ENCODE measurements at regions not wholly inside any gene's neighbourhood (a gene's known extent, or its start where the extent isn't known, plus 50 kb on each side); places are given as distances from the start of the nearest gene placed in this dataset.

- Histone ChIP-seq H3K27ac (no peak overlapping the region), H3K27me3 (no peaks in the 10 kb centered on the region), H3K4me3 (no peak overlapping the region), H3K36me3 (no peaks in the 10 kb centered on the region), H3K4me1 (no peaks in the 10 kb centered on the region), H3K9me3 (no peaks in the 10 kb centered on the region)
- 79 to 83% methylated on average over 9 to 16 of the region's 16 CpGs for WGBS, 2 donors
- no peak for DNase-seq
- TF ChIP-seq, protein P1, sequence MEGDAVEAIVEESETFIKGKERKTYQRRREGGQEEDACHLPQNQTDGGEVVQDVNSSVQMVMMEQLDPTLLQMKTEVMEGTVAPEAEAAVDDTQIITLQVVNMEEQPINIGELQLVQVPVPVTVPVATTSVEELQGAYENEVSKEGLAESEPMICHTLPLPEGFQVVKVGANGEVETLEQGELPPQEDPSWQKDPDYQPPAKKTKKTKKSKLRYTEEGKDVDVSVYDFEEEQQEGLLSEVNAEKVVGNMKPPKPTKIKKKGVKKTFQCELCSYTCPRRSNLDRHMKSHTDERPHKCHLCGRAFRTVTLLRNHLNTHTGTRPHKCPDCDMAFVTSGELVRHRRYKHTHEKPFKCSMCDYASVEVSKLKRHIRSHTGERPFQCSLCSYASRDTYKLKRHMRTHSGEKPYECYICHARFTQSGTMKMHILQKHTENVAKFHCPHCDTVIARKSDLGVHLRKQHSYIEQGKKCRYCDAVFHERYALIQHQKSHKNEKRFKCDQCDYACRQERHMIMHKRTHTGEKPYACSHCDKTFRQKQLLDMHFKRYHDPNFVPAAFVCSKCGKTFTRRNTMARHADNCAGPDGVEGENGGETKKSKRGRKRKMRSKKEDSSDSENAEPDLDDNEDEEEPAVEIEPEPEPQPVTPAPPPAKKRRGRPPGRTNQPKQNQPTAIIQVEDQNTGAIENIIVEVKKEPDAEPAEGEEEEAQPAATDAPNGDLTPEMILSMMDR (IDR thresholded peaks at IDR 0.05): no peak
- TF ChIP-seq POLR2A (IDR thresholded peaks at IDR 0.05): no peak
- intact Hi-C loops (cut with DNase I): no loop called here
Measured at GRCh38 chr6:137362878-137363804, 131.1 kb downstream of the OLIG3 start.

DNA sequence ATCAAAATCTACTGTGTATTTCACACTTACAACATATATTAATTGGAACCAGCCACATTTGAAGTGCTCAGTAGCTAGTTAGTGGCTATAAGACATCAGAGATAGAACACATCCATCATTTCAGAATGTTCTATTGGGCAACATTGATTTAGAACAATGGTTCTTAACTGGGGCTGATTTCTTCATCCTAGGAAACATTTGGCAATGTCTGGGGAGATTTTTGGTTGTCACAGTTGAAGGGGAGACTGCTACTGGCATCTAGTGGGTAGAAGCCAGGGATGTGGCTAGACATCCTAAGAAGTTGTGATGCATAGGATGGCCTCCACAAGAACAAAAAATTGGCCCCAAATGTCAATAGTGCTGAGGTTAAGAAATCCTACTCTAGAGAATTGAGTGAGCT is 132.5 kb downstream of the OLIG3 start:
- no peak for DNase-seq
- H3K36me3 ChIP-seq: no peaks in the 10 kb centered on the region
- TF ChIP-seq, protein P1 (IDR thresholded peaks at IDR 0.05): no peak
- TF ChIP-seq POLR2A (IDR thresholded peaks at IDR 0.05): no peak
- no peak overlapping the region for H3K4me3 ChIP-seq
- no peak overlapping the region for H3K27ac ChIP-seq
- no peaks in the 10 kb centered on the region for H3K27me3 ChIP-seq
- intact Hi-C loops (cut with DNase I): no loop called here
- H3K9me3 ChIP-seq: no peaks in the 10 kb centered on the region
- H3K4me1 ChIP-seq: no peaks in the 10 kb centered on the region

DNA sequence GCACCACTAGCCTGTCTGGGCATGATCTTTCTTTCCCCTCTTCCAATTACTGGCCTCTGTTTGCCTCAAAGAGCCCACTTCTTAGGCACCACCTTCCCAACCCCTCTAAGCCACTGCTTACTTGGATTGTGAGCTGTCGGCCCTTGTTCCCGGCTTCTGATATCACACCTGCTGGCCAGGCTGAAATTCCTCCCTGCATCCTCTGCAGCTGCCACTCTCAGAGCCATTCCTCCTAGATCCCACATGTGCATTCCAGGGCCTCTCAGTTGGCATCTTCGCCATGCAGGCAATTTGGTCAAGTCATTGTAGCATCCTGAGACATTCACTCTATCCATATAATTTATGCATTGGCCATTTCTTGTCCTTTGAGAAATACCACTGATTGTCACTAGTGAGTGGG is 135.9 kb downstream of the OLIG3 start:
- Histone ChIP-seq H3K36me3 (no peaks in the 10 kb centered on the region), H3K27me3 (no peaks in the 10 kb centered on the region), H3K9me3 (no peaks in the 10 kb centered on the region), H3K4me3 (no peak overlapping the region), H3K4me1 (no peaks in the 10 kb centered on the region), H3K27ac (no peak overlapping the region)
- TF ChIP-seq POLR2A (IDR thresholded peaks at IDR 0.05): no peak
- TF ChIP-seq, protein P1 (IDR thresholded peaks at IDR 0.05): no peak
- intact Hi-C loops (cut with DNase I): no loop called here
- DNase-seq: no peak
- WGBS, 2 donors: 75 to 87% methylated on average over 3 of the region's 3 CpGs

DNA sequence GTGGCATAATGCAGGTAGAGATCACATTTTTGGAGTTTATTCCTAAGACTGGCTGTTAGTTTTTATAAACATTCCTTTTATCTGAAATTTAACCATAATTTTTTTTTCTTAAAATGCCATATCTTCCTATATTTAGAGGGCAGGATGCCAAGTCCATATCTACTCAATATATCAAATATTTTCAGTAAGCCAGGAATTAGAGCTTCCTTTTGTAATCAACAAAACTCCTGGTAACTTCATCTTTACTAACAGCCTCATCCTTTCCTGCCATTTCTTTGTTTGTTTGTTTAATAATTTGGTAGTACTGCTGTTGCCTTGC is 136.3 kb downstream of the OLIG3 start:
- Histone ChIP-seq H3K27me3 (no peaks in the 10 kb centered on the region), H3K9me3 (no peaks in the 10 kb centered on the region), H3K4me1 (no peaks in the 10 kb centered on the region), H3K36me3 (no peaks in the 10 kb centered on the region), H3K4me3 (no peak overlapping the region), H3K27ac (no peak overlapping the region)
- no peak for TF ChIP-seq POLR2A (IDR thresholded peaks at IDR 0.05)
- TF ChIP-seq, protein P1 (IDR thresholded peaks at IDR 0.05): no peak
- DNase-seq: no peak
- intact Hi-C loops (cut with DNase I): no loop called here

DNA sequence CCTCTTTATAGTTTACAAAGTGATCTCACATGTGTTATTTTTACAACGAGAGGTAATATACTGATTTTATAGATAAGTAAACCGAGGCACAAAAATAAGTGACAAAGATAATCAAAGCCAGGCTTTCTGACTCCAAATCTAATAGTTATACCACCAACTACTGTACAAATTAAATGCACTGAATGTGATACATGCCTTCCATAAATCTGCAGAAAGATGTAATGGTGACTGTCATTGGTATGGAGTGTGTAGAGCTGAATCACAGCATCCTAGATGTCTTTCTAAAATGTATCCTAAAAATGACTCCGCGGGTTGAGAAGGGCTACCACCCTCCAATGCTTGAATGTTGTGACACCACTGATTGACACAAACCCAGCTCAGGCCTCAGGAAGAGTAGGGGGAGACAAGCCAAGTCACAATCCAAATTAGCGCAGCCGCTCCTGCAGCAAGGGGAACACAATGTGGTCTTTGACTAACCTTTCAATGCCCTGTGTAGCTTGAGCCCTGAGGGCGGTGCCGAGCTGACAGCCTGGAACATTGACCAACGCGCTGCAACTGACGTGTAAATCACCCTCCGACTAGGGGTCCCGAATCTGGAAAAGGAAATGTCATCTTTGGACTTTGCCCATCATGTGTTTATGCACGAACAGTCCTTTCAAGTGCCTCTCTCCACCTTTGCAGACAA is 136.8 kb downstream of the OLIG3 start:
- 76 to 81% methylated on average over 11 to 14 of the region's 14 CpGs for whole genome bisulfite sequencing, 2 donors

More for the DNA sequence above, 136.8 kb downstream of the OLIG3 start:
- TF ChIP-seq POLR2A (IDR thresholded peaks at IDR 0.05): no peak
- TF ChIP-seq, protein P1 (IDR thresholded peaks at IDR 0.05): no peak
- intact Hi-C loops (cut with DNase I): no loop called here
- Histone ChIP-seq H3K9me3 (no peaks in the 10 kb centered on the region), H3K27me3 (no peaks in the 10 kb centered on the region), H3K36me3 (no peaks in the 10 kb centered on the region), H3K4me1 (no peaks in the 10 kb centered on the region), H3K27ac (no peak overlapping the region), H3K4me3 (no peak overlapping the region)
- DNase-seq: no peak

All from esophagus squamous epithelium (tissue), 5 donors.